ENCODE measurements at regions not wholly inside any gene's neighbourhood (a gene's known extent, or its start where the extent isn't known, plus 50 kb on each side); places are given as distances from the start of the nearest gene placed in this dataset.

DNA sequence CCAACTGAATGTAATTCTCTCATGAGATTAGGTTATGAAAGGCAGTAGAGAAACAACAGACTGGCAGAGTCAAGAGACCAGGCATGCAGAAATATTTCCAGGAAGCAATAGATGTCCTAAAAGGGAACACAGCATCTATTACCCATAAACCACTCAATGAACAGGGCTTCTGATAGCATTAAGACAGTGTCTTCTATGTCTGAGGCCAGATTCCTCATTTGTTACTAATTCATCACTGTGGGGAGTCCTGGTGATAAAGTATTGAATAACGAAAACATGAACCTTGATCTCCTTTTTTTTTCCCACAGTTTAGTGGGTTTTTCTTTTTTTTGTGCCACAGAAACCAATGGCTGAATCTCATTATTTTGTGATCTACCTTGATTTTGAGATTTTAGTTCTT lies 339.0 kb downstream of the METTL15 start:
- Histone ChIP-seq H3K9me3 (ENCODE audit: insufficient read depth, low read length) (no peaks in the 10 kb centered on the region), H3K4me3 (ENCODE audit: insufficient read length, low read depth) (no peak overlapping the region), H3K36me3 (ENCODE audit: insufficient read depth, insufficient read length, low read length) (no peaks in the 10 kb centered on the region), H3K27me3 (ENCODE audit: insufficient read depth, insufficient read length) (no peaks in the 10 kb centered on the region), H3K4me1 (ENCODE audit: insufficient read depth, insufficient read length) (no peaks in the 10 kb centered on the region), H3K9ac (ENCODE audit: insufficient read length, low read depth) (no peak overlapping the region)
- DNase-seq (ENCODE audit: low read depth, low spot score), result no peak
- TF ChIP-seq YY1 (IDR thresholded peaks at IDR 0.05; ENCODE audit: insufficient read depth, insufficient read length) (no peak), SUZ12 (IDR thresholded peaks at IDR 0.05; ENCODE audit: extremely low read depth, insufficient read depth, insufficient read length) (no peak), ZNF274 (IDR thresholded peaks at IDR 0.05; ENCODE audit: low read depth, low read length) (no peak)

DNA sequence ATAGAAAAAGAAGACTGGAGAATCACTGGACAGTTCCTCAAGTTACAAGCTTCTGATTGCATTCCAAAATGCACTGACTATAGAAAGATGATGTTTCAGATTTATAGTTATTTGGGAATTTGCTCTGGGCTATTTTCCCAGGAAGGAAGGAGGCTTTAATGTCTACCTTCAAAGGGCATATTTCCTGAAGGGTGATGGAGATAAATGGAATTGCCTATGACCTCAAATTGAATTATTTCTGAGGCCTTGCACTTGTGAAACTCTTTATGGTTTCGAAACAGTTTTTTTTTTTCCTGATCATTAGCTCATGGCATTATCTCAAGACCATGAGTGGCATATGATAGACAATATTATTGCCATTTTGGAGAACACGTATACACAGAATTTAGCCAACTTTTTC lies 333.9 kb downstream of the METTL15 start:
- Histone ChIP-seq H3K27me3 (ENCODE audit: insufficient read depth, insufficient read length) (no peaks in the 10 kb centered on the region), H3K4me1 (ENCODE audit: insufficient read depth, insufficient read length) (no peaks in the 10 kb centered on the region), H3K4me3 (ENCODE audit: insufficient read length, low read depth) (no peak overlapping the region), H3K9me3 (ENCODE audit: insufficient read depth, low read length) (no peaks in the 10 kb centered on the region), H3K36me3 (ENCODE audit: insufficient read depth, insufficient read length, low read length) (no peaks in the 10 kb centered on the region), H3K9ac (ENCODE audit: insufficient read length, low read depth) (no peak overlapping the region)
- no peak for DNase-seq (ENCODE audit: low read depth, low spot score)
- TF ChIP-seq SUZ12 (IDR thresholded peaks at IDR 0.05; ENCODE audit: extremely low read depth, insufficient read depth, insufficient read length) (no peak), YY1 (IDR thresholded peaks at IDR 0.05; ENCODE audit: insufficient read depth, insufficient read length) (no peak), ZNF274 (IDR thresholded peaks at IDR 0.05; ENCODE audit: low read depth, low read length) (no peak)

DNA sequence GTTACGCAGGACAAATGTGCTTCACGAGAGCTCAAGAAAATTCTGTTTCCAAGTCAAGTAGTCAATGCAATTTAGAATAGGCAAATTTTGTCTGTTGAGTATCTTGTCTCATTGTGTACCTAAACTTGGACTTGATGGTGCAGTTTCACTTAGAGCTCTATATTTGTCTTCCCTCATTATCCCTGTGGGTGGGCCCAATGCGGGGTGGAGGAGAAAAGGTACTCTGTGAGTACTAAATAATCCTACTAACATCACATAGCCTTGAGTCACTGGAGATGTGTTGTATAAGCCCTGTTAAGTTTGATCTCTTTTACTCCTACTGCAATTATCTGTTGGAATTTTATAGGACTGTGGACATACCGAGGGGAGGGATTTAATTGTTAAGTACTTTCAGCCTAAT lies 331.2 kb downstream of the METTL15 start:
- Histone ChIP-seq H3K4me1 (ENCODE audit: insufficient read depth, insufficient read length) (no peaks in the 10 kb centered on the region), H3K36me3 (ENCODE audit: insufficient read depth, insufficient read length, low read length) (no peaks in the 10 kb centered on the region), H3K9me3 (ENCODE audit: insufficient read depth, low read length) (no peaks in the 10 kb centered on the region), H3K9ac (ENCODE audit: insufficient read length, low read depth) (no peak overlapping the region), H3K27me3 (ENCODE audit: insufficient read depth, insufficient read length) (no peaks in the 10 kb centered on the region), H3K4me3 (ENCODE audit: insufficient read length, low read depth) (no peak overlapping the region)
- DNase-seq (ENCODE audit: low read depth, low spot score), result no peak
- TF ChIP-seq ZNF274 (IDR thresholded peaks at IDR 0.05; ENCODE audit: low read depth, low read length) (no peak), SUZ12 (IDR thresholded peaks at IDR 0.05; ENCODE audit: extremely low read depth, insufficient read depth, insufficient read length) (no peak), YY1 (IDR thresholded peaks at IDR 0.05; ENCODE audit: insufficient read depth, insufficient read length) (no peak)

DNA sequence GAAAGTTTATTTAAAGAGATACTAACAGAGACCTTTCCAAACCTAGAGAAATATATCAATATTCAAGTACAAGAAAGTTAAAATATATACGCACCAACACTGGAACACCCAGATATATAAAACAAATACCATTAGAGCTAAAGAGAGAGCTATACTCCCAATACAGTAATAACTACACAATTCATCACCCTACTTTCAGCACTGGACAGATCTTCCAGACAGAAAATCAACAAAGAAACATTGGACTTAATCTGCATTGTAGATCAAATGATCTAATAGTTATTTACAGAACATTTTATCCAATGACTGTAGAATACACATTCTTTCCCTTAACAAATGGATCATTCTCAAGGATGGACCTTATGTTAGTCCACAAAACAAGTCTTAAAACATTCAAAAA lies 311.9 kb downstream of the METTL15 start:
- no peaks in the 10 kb centered on the region for H3K9me3 ChIP-seq (ENCODE audit: insufficient read depth, low read length)
- no peaks in the 10 kb centered on the region for H3K4me1 ChIP-seq (ENCODE audit: insufficient read depth, insufficient read length)
- H3K9ac ChIP-seq (ENCODE audit: insufficient read length, low read depth), result no peak overlapping the region
- TF ChIP-seq YY1 (IDR thresholded peaks at IDR 0.05; ENCODE audit: insufficient read depth, insufficient read length) (no peak), ZNF274 (IDR thresholded peaks at IDR 0.05; ENCODE audit: low read depth, low read length) (no peak), SUZ12 (IDR thresholded peaks at IDR 0.05; ENCODE audit: extremely low read depth, insufficient read depth, insufficient read length) (no peak)
- no peaks in the 10 kb centered on the region for H3K27me3 ChIP-seq (ENCODE audit: insufficient read depth, insufficient read length)
- H3K36me3 ChIP-seq (ENCODE audit: insufficient read depth, insufficient read length, low read length), result no peaks in the 10 kb centered on the region
- no peak overlapping the region for H3K4me3 ChIP-seq (ENCODE audit: insufficient read length, low read depth)
- DNase-seq (ENCODE audit: low read depth, low spot score), result no peak

DNA sequence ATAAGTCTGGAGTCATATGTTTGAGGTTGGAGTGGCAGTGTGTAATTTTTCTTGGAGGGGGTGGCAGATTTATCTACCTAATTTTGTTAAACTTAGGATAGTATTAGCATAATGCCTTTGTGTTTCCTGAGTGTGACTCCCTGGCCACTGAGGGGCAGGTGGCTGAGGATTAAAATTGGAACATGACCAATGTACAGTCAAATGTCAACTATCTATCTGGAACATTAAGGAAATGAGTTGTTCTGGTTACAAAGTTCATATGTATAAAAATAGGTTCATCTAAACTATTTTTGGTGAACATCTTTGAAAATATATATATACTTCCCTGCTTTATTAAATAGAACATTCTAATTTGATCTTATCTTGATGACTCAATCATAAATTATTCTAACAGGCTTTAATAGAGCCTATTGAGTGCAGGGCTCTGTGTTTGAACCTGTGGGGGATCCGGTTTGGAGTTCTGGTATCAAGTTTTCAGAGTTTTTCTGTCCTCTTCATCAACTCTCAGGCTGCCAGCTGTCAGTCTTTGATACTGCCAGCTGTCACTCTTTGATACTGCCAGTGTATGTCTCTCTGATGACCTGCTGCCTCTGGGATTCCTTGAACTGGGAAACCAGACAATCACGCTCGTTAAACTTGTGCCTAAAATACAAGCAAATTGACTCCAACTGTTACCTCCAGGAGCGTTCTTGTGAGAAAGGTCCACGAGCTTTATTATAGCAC lies 309.6 kb downstream of the METTL15 start:
- Histone ChIP-seq H3K9ac (ENCODE audit: insufficient read length, low read depth) (no peak overlapping the region), H3K36me3 (ENCODE audit: insufficient read depth, insufficient read length, low read length) (no peaks in the 10 kb centered on the region)

DNA sequence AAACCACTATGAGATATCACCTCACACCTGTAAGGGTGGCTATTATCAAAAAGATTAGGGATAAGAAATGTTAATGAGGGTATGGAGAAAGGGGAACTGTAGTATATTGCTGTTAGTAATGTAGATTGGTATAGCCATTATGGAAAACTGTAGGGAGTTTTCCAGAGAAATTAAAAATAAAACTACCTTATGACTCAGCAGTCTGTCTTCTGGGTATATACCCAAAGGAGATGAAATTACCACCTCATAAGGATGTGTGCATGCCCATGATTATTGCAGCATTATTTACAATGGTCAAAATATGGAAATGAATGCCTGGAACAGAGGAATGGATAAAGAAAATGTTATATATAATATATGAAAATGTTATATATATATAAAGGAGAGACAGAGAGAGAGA lies 303.8 kb downstream of the METTL15 start:
- H3K9ac ChIP-seq (ENCODE audit: insufficient read length, low read depth), result no peak overlapping the region
- H3K27me3 ChIP-seq (ENCODE audit: insufficient read depth, insufficient read length), result no peaks in the 10 kb centered on the region
- TF ChIP-seq SUZ12 (IDR thresholded peaks at IDR 0.05; ENCODE audit: extremely low read depth, insufficient read depth, insufficient read length) (no peak), ZNF274 (IDR thresholded peaks at IDR 0.05; ENCODE audit: low read depth, low read length) (no peak), YY1 (IDR thresholded peaks at IDR 0.05; ENCODE audit: insufficient read depth, insufficient read length) (no peak)
- H3K36me3 ChIP-seq (ENCODE audit: insufficient read depth, insufficient read length, low read length), result no peaks in the 10 kb centered on the region
- H3K4me1 ChIP-seq (ENCODE audit: insufficient read depth, insufficient read length), result no peaks in the 10 kb centered on the region
- no peak for DNase-seq (ENCODE audit: low read depth, low spot score)
- no peak overlapping the region for H3K4me3 ChIP-seq (ENCODE audit: insufficient read length, low read depth)
- no peaks in the 10 kb centered on the region for H3K9me3 ChIP-seq (ENCODE audit: insufficient read depth, low read length)

More for the DNA sequence above, 309.6 kb downstream of the METTL15 start:
- Histone ChIP-seq H3K9me3 (ENCODE audit: insufficient read depth, low read length) (no peaks in the 10 kb centered on the region), H3K4me3 (ENCODE audit: insufficient read length, low read depth) (no peak overlapping the region), H3K27me3 (ENCODE audit: insufficient read depth, insufficient read length) (no peaks in the 10 kb centered on the region), H3K4me1 (ENCODE audit: insufficient read depth, insufficient read length) (no peaks in the 10 kb centered on the region)
- TF ChIP-seq YY1 (IDR thresholded peaks at IDR 0.05; ENCODE audit: insufficient read depth, insufficient read length) (no peak), SUZ12 (IDR thresholded peaks at IDR 0.05; ENCODE audit: extremely low read depth, insufficient read depth, insufficient read length) (no peak), ZNF274 (IDR thresholded peaks at IDR 0.05; ENCODE audit: low read depth, low read length) (no peak)
- no peak for DNase-seq (ENCODE audit: low read depth, low spot score)

DNA sequence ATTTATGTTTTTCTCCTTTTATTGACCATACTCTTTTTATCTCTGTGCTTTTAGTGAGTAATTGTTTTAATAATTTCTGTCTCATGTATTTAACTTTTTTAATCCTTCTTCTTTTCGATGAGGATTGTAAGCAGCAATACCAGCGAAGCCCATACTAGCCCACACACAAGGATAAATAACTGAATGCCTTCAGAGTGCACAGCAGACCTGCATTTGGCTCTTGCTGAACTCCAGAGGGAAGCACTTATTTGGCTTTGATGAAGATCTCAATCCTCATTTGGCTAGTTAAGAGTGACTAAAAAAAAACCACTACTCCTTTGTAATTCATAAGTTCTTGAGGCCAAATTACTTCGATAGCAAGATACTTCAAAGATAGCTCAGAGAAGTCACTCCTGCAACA lies 293.3 kb downstream of the METTL15 start:
- no peak overlapping the region for H3K4me3 ChIP-seq (ENCODE audit: insufficient read length, low read depth)
- DNase-seq (ENCODE audit: low read depth, low spot score), result no peak
- H3K9ac ChIP-seq (ENCODE audit: insufficient read length, low read depth), result no peak overlapping the region
- no peaks in the 10 kb centered on the region for H3K4me1 ChIP-seq (ENCODE audit: insufficient read depth, insufficient read length)
- no peaks in the 10 kb centered on the region for H3K36me3 ChIP-seq (ENCODE audit: insufficient read depth, insufficient read length, low read length)
- H3K27me3 ChIP-seq (ENCODE audit: insufficient read depth, insufficient read length), result no peaks in the 10 kb centered on the region
- H3K9me3 ChIP-seq (ENCODE audit: insufficient read depth, low read length), result no peaks in the 10 kb centered on the region
- TF ChIP-seq ZNF274 (IDR thresholded peaks at IDR 0.05; ENCODE audit: low read depth, low read length) (no peak), YY1 (IDR thresholded peaks at IDR 0.05; ENCODE audit: insufficient read depth, insufficient read length) (no peak), SUZ12 (IDR thresholded peaks at IDR 0.05; ENCODE audit: extremely low read depth, insufficient read depth, insufficient read length) (no peak)

All from NT2/D1 (cell line).